Pons (tissue), 1 donor: ENCODE measurements at regions not wholly inside any gene's neighbourhood (a gene's known extent, or its start where the extent isn't known, plus 50 kb on each side); places are given as distances from the start of the nearest gene placed in this dataset.

Experiments
- DNase-seq: peaks from one replicate; pipeline ENCODE4 v3.0.0-alpha.2; 2016; ENCODE audit warnings: low spot score

- DNase-seq, result no peak
These were observed 590.0 kb downstream of the BCOR start for GRCh38 chrX:39507617-39508299.

GRCh38 chrX:39508300-39508692 is 589.5 kb downstream of the BCOR start:
- DNase-seq, result no peak

- no peak for DNase-seq
These were observed 588.6 kb downstream of the BCOR start for GRCh38 chrX:39509157-39509556.

GRCh38 chrX:39513836-39514235 is 583.9 kb downstream of the BCOR start:
- DNase-seq, result no peak

- DNase-seq, result no peak
These were observed 583.0 kb downstream of the BCOR start for GRCh38 chrX:39514801-39515200.

GRCh38 chrX:39516427-39516841 is 581.3 kb downstream of the BCOR start:
- DNase-seq, result no peak

- no peak for DNase-seq
These were observed 579.2 kb downstream of the BCOR start for GRCh38 chrX:39518476-39519029.

GRCh38 chrX:39519030-39519488 is 578.7 kb downstream of the BCOR start:
- DNase-seq, result peak; percentile 3

GRCh38 chrX:39519566-39520301 is 578.0 kb downstream of the BCOR start:
- no peak for DNase-seq

GRCh38 chrX:39525758-39526157 is 572.0 kb downstream of the BCOR start:
- DNase-seq, result no peak

GRCh38 chrX:39527025-39527424 is 570.7 kb downstream of the BCOR start:
- no peak for DNase-seq

- DNase-seq, result no peak
These were observed 569.4 kb downstream of the BCOR start for GRCh38 chrX:39528161-39528916.

- no peak for DNase-seq
These were observed 565.0 kb downstream of the BCOR start for GRCh38 chrX:39532761-39533160.

- no peak for DNase-seq
These were observed 562.8 kb downstream of the BCOR start for GRCh38 chrX:39534949-39535348.

- DNase-seq, result no peak
These were observed 561.5 kb downstream of the BCOR start for GRCh38 chrX:39536211-39536610.

GRCh38 chrX:39541881-39542280 is 555.9 kb downstream of the BCOR start:
- no peak for DNase-seq

GRCh38 chrX:39542316-39542715 is 555.4 kb downstream of the BCOR start:
- no peak for DNase-seq

GRCh38 chrX:39550795-39551361 is 546.9 kb downstream of the BCOR start:
- DNase-seq, result no peak

GRCh38 chrX:39551762-39552161 is 546.0 kb downstream of the BCOR start:
- DNase-seq, result no peak

GRCh38 chrX:39555431-39555830 is 542.3 kb downstream of the BCOR start:
- DNase-seq, result no peak

- no peak for DNase-seq
These were observed 541.7 kb downstream of the BCOR start for GRCh38 chrX:39556056-39556455.

GRCh38 chrX:39559229-39559628 is 538.5 kb downstream of the BCOR start:
- DNase-seq, result no peak
